ENCODE measurements at regions not wholly inside any gene's neighbourhood (a gene's known extent, or its start where the extent isn't known, plus 50 kb on each side); places are given as distances from the start of the nearest gene placed in this dataset.

DNA sequence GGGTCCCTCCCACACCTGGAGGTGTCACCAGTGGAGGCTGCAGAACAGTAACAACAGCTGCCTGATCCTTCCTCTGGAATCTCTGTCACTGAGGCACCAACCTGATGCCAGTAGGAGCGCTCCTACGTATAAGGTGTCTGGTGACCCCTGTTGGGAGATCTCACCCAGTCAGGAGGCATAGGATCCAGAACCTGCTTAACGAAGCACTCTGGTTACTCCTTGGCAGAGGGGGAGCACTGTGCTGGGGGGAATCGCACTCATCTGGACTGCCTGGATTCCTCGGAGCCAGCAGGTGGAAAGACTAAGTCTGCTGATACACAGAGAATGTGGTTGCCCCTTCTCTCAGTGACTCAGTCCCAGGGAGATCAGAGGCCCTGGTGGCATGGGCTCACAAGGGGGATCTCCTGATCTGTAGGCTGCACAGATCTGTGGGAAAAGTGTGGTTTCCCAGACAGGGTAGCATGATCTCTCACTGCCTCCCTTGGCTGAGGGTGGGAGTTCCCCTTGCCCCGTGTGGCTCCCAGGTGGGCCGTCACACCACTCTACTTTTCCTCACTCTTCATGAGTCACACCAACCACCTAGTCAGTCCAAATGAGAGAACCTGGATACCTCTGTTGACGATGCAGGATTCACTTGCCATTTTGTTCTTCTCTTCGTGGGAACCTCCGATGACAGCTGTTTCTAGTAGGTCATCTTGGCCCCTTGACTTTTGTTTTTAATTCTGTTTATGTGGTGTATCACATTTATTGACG, 305.9 kb downstream of the IDS start:
- H3K9me3 ChIP-seq = no peaks in the 10 kb centered on the region
- no peaks in the 10 kb centered on the region for H3K36me3 ChIP-seq

DNA sequence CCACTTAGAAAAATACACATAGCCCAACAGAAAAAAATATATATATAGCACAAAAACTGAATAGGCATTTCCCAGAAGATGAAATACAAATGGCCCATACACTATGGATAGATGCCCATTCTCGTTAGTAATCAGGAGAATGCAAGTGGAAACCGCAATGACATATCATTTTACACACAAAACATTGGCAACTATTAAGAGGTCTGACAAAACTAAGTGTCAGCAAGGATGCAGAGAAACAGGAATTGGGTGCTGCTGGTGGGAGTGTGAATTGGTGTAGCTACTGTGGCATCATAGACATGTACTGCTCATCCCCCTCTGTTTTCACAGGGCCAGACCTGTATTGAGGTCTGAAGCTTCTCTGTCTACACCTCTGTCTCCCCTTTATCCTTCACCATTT, 320.0 kb downstream of the IDS start:
- Histone ChIP-seq H3K9me3 (no peaks in the 10 kb centered on the region), H3K4me1 (no peaks in the 10 kb centered on the region), H4K20me1 (no peaks in the 10 kb centered on the region), H3K27me3 (no peaks in the 10 kb centered on the region), H3K27ac (no peak overlapping the region), H3K9ac (no peak overlapping the region), H3K4me2 (no peak overlapping the region), H3K36me3 (no peaks in the 10 kb centered on the region), H3K4me3 (no peak overlapping the region)
- TF ChIP-seq Cebpa-rat (IDR thresholded peaks at IDR 0.05) = no peak

More for the DNA sequence above, 305.9 kb downstream of the IDS start:
- H3K27me3 ChIP-seq = no peaks in the 10 kb centered on the region
- H3K9ac ChIP-seq = no peak overlapping the region
- H3K4me1 ChIP-seq = no peaks in the 10 kb centered on the region
- no peak for TF ChIP-seq Cebpa-rat (IDR thresholded peaks at IDR 0.05)
- no peaks in the 10 kb centered on the region for H4K20me1 ChIP-seq
- no peak overlapping the region for H3K4me2 ChIP-seq
- H3K4me3 ChIP-seq = no peak overlapping the region
- no peak overlapping the region for H3K27ac ChIP-seq

- H3K4me2 ChIP-seq = peak overlapping the region; percentile 54
- no peak overlapping the region for H3K27ac ChIP-seq
- no peak overlapping the region for H3K4me3 ChIP-seq
- peaks cover 23% of the 10 kb centered on the region for H3K9me3 ChIP-seq
- no peaks in the 10 kb centered on the region for H3K27me3 ChIP-seq
- H4K20me1 ChIP-seq = no peaks in the 10 kb centered on the region
- TF ChIP-seq Cebpa-rat (IDR thresholded peaks at IDR 0.05) = no peak
- H3K9ac ChIP-seq = no peak overlapping the region
- no peaks in the 10 kb centered on the region for H3K36me3 ChIP-seq
- peaks cover 23% of the 10 kb centered on the region for H3K4me1 ChIP-seq
These were observed 343.5 kb downstream of the IDS start for GRCh38 chrX:149161435-149162088.

DNA sequence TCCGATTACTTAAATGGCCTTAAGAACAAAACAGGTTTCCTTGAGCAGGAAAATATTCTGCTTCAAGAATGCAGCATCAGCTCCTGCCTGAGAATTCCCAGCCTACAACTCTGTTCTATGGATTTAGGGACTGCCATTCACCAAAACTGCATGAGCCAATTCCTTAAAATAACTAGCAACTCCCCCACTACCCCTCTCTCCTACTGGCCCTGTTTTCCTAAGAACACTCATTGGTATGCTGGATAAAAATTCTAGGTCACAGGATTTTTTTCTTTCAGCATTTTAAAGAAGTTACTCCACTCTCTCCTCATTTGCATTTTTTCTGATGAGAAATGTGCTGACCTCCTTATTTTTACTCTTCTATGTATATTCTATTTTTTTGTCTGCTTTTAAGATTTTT, 347.1 kb downstream of the IDS start:
- Histone ChIP-seq H3K27me3 (no peaks in the 10 kb centered on the region), H3K4me3 (no peak overlapping the region), H3K36me3 (no peaks in the 10 kb centered on the region), H3K4me2 (no peak overlapping the region), H3K27ac (no peak overlapping the region), H4K20me1 (no peaks in the 10 kb centered on the region), H3K9ac (no peak overlapping the region), H3K9me3 (peaks cover 16% of the 10 kb centered on the region), H3K4me1 (peaks cover 12% of the 10 kb centered on the region)
- TF ChIP-seq Cebpa-rat (IDR thresholded peaks at IDR 0.05) = no peak

DNA sequence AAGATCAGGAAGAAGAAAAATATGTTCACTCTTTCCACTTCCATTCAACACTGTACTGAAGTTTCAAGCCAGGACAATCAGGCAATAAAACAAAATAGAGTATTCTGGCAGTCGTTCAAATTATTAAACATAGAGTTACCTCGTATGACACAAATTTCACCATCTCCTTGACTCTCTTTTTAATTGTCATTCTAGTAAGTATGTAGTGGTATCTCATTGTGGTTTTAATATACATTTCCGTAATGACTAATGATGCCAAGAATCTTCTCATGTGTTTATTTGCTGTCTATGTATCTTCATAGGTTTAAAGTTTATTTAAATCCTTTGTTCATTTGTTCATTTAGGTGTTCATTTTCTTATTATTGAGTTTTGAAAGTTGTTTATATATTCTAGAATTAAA, 352.2 kb downstream of the IDS start:
- H3K4me2 ChIP-seq = no peak overlapping the region
- no peak for TF ChIP-seq Cebpa-rat (IDR thresholded peaks at IDR 0.05)
- H3K4me3 ChIP-seq = no peak overlapping the region
- H3K27me3 ChIP-seq = no peaks in the 10 kb centered on the region
- peaks cover 17% of the 10 kb centered on the region for H3K9me3 ChIP-seq
- H3K9ac ChIP-seq = no peak overlapping the region
- H3K27ac ChIP-seq = no peak overlapping the region
- no peaks in the 10 kb centered on the region for H3K4me1 ChIP-seq
- no peaks in the 10 kb centered on the region for H3K36me3 ChIP-seq
- H4K20me1 ChIP-seq = no peaks in the 10 kb centered on the region

- Histone ChIP-seq H3K4me3 (no peak overlapping the region), H3K36me3 (no peaks in the 10 kb centered on the region), H3K4me2 (no peak overlapping the region), H3K4me1 (no peaks in the 10 kb centered on the region), H3K27me3 (no peaks in the 10 kb centered on the region), H3K9ac (no peak overlapping the region), H4K20me1 (no peaks in the 10 kb centered on the region), H3K27ac (no peak overlapping the region), H3K9me3 (peaks cover 17% of the 10 kb centered on the region)
- TF ChIP-seq Cebpa-rat (IDR thresholded peaks at IDR 0.05) = no peak
These were observed 353.0 kb downstream of the IDS start for GRCh38 chrX:149151805-149152757.

- no peaks in the 10 kb centered on the region for H3K36me3 ChIP-seq
- H3K27ac ChIP-seq = no peak overlapping the region
- TF ChIP-seq Cebpa-rat (IDR thresholded peaks at IDR 0.05) = no peak
- H3K4me3 ChIP-seq = no peak overlapping the region
- H3K9ac ChIP-seq = no peak overlapping the region
- peaks cover 17% of the 10 kb centered on the region for H3K9me3 ChIP-seq
- no peaks in the 10 kb centered on the region for H3K4me1 ChIP-seq
- no peaks in the 10 kb centered on the region for H3K27me3 ChIP-seq
- H4K20me1 ChIP-seq = no peaks in the 10 kb centered on the region
- H3K4me2 ChIP-seq = no peak overlapping the region
These were observed 359.2 kb downstream of the IDS start for GRCh38 chrX:149145845-149146285.

DNA sequence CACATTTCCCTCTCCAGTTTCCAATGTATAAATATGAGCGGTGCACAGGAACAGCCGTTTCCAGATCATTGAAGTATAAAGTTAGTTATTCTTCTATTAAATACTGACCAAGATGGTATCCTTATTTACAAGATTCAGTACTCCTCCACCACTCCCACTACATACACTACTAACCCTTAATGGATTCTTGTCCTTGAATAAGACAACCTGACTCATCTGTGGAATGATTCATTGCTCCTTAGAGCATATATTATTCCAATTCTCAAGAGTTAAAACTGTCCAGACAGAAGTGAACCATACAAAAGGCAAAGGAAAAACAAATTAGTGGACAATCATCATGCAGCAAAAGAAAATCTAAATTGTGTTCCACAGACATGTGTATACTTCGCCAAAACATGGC, 373.3 kb downstream of the IDS start:
- TF ChIP-seq Cebpa-rat (IDR thresholded peaks at IDR 0.05) = no peak
- no peaks in the 10 kb centered on the region for H3K27me3 ChIP-seq
- no peak overlapping the region for H3K4me3 ChIP-seq
- no peaks in the 10 kb centered on the region for H3K9me3 ChIP-seq
- H3K27ac ChIP-seq = no peak overlapping the region
- no peaks in the 10 kb centered on the region for H3K4me1 ChIP-seq
- no peak overlapping the region for H3K9ac ChIP-seq
- H3K36me3 ChIP-seq = no peaks in the 10 kb centered on the region
- no peaks in the 10 kb centered on the region for H4K20me1 ChIP-seq
- no peak overlapping the region for H3K4me2 ChIP-seq

DNA sequence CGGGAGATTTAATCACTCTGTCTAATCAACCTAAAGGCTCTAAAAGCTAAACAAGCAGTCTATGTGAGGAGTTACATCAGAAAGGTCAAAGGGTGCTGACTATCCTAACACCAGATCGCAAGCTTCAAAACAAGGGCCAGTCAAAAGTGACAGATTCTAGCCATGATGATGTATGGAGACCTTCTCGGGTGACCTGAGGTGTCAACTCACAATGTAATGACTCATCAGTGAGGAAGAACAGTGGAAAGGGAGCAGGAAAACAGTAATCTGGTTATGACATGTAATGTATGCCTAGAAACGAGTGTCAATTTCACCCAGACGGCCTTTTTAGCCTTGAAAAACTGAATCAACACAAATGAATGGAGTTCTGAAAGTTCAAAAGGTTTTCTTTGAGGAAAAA, 375.3 kb downstream of the IDS start:
- Histone ChIP-seq H3K36me3 (no peaks in the 10 kb centered on the region), H3K9ac (no peak overlapping the region), H3K4me1 (no peaks in the 10 kb centered on the region), H3K4me3 (no peak overlapping the region), H3K27ac (no peak overlapping the region), H3K27me3 (no peaks in the 10 kb centered on the region), H4K20me1 (no peaks in the 10 kb centered on the region), H3K4me2 (no peak overlapping the region), H3K9me3 (no peaks in the 10 kb centered on the region)
- no peak for TF ChIP-seq Cebpa-rat (IDR thresholded peaks at IDR 0.05)
